NCI-H774 (cell line): ENCODE measurements at regions not wholly inside any gene's neighbourhood (a gene's known extent, or its start where the extent isn't known, plus 50 kb on each side); places are given as distances from the start of the nearest gene placed in this dataset.

ENCODE experiments used
- DNase-seq: peaks from one replicate; lab custom pipeline; 2025; lab: John Stamatoyannopoulos, UW

DNA sequence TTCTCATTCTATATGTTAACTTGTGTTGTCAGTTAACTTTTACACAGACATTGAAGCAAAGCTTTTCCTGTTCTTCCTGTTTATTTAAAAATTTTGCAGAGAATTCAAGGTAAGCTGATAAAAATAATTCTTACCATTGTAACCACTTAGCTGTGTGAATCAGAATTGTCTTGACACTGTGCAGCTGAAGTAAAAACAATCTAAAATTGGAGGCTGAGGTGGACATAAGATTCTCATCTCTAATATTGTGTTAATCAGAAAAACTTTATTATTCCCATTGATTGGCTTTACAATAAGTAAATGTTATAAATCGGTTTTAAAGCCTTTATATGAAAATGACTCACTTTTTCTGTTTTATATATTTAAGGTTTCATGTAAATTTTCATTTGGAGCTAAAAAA, 240.3 kb upstream of the PLEKHG7 start:
- no peak for DNase-seq

DNA sequence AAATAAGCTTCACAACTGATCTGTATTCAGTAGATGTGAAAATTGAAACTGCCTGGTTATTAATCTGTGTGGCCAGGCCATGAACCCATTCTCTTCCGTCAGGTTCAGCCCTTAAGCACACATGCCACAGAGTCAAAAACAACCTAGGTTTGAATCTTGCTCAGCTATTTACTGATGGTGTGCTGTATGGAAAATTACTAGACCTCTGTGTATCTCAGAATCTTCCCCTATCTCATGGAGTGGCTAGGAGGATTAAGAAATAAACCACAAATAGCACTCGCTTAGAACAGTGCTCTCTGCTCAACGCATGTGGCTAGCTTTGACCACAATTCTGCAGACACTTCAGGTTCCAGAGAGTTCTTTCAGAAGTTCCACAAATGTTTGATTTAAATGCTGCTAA, 240.7 kb upstream of the PLEKHG7 start:
- DNase-seq: no peak

DNA sequence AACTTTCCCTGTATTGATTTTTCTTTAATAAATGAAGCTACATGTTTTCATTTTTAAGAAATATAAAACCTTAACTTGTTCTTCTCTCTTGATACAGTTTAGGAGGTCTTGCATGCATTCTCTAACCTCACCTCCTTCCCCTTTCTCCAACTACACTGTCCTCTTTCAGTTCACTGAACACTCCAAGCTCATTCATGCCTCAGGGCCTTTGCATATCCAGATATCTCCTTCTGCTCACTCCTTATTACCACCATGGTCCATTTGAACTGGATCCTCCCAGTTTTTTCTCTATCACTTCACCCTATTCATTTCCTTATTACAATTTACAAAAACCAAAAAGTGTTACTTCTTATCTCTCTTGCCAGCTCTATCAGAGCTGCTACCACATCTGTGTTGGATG, 242.9 kb upstream of the PLEKHG7 start:
- DNase-seq: no peak

DNA sequence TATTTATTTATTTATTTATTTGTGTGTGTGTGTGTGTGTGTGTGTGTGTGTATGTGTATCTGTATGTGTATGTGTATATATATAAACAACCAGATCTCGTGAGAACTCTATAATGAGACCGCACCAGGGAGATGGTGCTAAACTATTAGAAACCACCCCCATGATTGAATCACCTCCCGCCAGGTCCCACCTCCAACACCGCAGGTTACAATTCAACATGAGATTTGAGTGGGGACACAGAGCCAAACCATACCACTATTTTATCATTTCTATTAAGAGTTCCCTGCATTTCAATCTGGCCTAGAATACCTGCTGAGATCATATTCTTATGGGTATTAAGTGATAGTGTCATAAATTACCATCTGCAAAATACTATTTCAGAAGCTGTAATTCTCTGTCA, 243.8 kb upstream of the PLEKHG7 start:
- DNase-seq: no peak

DNA sequence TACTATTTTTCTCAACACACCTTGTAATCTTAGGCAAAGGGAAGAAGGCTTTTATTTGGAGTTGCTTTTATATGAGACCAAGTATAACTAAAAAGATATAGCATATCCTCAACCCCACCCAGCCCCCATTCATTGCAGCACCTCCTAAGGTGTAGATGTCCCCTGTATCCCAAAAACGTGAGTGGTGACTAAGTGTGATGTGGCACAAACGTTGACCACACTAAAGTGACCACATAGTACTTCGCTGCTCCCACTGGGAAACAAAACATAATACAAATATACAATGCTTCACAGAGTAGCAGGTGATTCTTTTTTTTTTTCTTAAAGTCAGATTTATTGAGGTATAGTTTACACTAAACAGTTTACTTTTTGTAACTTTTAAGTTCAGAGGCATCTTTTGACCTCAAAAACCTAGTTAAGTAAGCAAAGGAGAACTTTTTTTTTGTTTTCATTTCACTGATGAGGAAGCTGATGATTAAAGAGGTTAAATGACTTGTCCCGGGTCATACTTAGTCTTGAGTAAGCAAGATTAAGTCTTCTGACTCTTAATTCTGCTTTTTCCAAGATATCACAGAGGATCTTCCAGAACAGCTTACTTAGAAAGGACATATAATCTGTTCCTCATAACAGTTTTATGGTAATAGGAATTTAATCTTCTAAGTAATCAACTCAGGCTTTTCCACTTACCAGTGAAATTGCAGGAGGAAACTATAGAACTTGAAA, 245.2 kb upstream of the PLEKHG7 start:
- no peak for DNase-seq

DNA sequence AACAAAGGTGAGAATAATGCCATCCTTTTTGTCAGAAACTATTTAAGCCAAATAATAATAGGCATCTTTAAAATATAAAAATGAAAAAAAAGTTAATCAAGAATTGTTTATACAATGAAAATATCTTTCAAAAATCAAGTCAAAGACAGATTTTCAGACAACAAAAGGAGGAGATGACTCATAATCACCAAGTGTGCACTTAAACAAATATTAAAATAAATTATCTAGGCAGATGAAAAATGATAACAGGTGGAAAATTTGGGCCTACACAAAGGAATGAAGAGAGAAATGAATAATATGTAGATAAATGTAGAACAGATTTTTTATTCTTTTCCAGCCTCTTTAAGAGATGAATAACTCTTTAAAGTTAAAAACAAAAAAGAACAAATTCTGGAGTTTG, 250.0 kb upstream of the PLEKHG7 start:
- no peak for DNase-seq

DNA sequence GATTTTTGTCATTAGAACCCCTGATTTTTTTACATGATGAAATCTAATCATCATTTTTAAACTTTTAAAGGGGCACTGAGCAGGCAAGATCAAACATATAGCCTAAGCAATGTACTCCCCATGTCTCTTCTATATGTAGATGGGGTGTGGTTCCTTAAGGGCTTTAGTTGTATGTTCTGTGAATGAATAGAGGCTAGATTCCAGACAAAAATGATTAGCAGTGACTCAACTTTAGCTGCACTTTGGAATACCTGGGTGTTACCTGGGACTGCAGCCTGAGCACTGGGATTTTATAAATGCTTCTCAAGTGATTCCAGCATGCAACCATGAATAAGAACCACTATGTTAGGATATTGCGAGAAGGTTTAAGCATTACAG, 256.7 kb upstream of the PLEKHG7 start:
- DNase-seq: no peak

DNA sequence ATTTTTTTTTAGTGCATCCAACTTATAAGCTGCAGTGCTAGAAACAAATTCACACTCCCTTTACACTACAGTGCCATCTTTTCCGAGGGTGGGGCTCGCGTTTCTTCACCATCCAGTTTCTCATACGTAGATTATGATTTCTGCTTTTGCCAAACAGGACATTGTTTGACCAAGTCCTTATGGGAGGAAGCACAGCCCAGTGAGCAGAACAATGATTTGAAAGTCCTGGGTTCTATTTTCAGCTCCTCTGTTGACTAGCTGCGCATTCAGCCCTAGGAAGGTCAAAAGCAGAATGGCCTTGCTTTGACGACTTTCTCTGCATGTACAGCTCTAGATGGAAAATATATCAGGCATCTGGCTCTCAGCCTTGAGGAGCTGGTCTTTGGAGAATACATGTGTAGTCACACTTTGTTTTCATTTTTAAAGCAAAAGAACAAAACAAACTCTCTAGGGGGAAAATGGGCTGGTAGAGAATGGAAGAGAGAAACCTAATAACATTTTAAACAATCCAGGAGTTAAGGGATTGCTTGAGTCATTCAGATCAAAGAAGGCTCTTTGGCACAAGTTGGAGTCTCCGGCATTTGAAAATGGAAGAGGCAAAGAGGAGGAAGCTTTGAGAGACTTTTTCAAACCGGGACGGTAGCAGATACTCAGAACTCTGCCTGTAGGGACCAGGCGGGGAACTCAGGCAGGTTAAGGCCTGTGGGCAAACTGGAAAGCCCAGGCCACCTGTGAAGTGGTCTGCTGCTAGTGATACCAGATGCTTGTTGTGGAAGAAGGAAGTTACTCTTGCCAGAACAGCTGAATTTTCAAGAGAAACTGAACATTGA, 257.3 kb upstream of the PLEKHG7 start:
- no peak for DNase-seq

DNA sequence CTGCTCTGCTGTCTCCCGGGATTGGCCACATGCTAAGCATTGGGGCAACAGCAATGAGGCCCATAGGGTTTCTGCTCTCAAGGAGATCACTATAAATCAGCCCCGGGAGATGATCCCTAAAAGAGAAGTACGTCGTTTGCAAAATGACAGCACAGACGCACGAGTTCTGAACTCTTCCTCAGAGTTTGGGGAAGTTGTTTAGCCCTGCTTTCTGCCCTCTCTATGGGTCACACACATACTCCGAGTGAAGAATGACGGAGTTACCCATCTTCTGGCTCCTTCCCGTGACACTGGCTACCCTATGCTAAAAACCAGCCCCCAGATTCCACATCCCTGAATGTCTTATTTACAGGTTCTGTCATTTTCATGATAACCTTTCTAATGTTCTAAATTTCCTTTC, 258.0 kb upstream of the PLEKHG7 start:
- DNase-seq: no peak

DNA sequence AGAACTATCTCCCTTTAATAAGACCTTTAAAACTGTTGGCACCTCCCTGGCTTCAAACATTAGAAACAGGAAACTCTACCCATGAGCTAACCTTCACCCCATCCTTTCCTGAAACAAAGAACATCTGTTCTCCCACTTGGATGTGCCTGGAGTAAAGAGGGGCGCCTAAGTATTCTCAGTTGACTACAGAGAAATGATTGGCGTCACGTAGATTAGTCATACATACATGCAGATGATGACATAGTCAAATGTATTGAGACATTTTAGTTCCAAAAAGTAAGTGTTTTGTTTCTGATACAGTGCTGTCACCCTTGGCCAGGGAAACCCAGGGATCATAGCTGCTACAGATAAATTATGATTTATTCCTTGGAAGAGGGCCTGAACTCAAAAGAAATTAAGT, 260.0 kb upstream of the PLEKHG7 start:
- no peak for DNase-seq

DNA sequence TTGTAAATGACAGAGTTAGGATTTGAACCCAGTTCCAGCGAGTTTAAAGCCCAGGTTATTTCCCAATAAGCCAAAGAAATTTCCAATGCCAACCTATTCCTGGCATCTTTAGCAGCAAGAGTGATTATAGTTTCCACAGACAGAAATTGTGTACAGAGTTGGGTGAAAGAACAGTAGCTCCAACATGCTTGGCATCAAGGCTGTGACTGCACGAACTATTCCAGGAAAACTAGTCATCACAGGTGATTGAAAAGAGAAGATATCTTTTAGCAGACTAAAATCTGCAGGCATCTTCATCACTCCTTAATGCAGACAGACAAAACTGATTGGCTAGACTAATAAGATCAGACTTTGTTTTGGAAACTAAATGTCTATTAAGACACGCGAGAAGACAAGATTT, 262.7 kb upstream of the PLEKHG7 start:
- DNase-seq: no peak

DNA sequence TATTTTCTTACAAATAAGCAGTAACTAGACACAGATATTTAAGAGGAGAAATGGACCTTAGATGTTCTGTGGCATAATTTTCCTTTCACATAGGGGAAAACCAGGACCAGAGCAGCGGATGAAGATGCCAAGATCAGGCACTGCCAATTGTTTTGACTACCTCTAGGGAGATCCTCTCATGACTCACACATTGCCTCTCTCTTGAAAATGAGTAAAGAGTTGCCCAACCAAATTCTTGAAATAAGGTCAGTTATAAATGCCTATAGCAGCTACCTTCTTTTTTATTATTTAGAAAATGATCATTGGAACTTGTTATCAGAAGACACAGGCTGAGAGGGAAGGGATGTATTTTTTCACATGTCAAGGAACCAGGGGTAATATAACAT, 263.4 kb upstream of the PLEKHG7 start:
- no peak for DNase-seq

DNA sequence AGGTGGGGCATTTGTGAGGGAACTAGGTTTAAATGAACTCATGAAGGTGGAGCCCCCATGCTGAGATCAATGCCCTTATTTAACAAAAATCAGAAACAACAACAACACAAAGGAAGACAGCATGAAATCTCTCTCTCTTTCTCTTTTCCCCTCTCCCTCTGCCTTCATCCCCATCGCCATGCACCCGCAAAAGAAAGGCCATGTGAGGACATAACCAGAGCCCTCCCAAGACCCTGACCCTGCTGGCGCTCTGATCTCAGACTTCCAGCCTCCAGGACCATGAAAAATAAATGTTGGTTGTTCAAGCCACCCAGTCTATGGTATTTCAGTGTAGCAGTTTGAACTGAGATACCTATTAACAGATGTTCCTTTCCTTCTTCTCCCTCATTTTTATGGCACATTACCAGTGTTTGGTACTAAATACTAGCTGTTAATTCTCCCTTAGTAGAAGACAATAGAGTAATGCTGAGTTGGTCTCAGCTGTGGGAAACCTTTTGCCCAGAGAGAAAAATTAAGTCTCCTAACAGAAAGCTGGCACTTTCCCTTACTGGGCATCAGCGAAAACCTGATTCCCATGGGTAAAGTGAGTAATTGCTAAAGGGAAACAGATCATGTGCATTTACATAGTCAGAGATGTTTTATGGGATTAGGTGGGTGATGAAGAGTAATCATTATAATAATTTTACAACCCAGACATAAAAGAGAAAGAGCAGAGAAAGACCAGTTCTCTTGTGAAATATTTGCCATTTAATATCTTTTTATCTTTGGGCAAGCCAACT, 264.0 kb upstream of the PLEKHG7 start:
- DNase-seq: no peak

DNA sequence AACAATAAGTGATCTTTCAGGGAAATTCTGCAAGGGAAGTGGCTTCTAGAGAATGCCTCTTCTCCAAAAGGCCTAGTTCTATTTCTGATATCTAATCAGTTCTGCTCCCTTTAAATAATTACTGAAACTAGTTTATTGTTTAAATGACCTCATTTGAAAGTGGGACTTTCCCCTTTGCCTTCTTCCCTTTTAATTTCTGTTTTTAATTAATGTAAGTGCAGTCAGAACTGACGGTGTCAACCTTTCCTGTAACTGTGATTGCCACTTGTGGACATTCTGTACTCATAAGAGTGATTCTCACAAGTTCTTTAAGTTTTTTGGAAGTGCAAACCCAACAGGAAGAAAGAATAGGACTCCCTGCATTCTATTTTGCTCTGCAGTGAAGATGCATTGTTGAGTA, 265.3 kb upstream of the PLEKHG7 start:
- no peak for DNase-seq

DNA sequence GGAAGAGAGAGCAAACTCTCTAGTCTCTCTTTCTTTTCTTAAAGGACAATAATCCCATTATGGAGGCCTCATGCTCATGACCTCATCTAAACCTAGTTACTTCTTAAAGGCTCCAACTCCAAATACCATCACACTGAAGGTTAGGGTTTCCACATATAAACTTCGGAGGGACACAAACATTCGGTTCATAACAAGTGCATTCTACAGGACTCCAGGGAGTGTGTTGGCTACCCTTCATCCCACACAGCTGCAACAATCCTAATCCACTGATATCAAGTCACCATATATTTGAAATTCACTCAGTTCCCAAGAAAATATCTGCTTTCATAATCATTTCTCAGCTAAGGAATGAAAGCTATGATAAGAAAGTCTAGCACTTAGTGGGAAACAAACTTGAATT, 265.9 kb upstream of the PLEKHG7 start:
- DNase-seq: no peak

DNA sequence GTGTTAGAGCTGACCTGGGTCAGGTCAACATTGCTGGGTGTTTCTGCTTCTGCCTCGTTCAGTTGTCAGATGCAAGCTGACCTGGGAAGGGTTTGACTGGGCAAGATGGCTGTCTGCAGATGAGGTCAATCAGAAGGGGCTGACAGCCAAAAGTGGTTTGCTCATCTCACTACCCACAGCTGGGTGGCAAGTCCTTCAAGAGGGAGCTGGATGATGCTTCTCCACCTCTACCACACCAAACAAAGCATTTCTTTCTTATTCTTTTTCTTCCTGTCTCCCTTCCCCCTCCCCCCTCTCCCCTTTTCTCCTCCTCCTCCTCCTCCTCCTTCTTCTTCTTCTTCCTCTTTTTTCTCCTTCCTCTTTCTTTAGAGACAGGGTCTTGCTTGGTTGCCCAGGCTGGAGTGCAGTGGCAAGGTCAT, 268.2 kb upstream of the PLEKHG7 start:
- DNase-seq: no peak

DNA sequence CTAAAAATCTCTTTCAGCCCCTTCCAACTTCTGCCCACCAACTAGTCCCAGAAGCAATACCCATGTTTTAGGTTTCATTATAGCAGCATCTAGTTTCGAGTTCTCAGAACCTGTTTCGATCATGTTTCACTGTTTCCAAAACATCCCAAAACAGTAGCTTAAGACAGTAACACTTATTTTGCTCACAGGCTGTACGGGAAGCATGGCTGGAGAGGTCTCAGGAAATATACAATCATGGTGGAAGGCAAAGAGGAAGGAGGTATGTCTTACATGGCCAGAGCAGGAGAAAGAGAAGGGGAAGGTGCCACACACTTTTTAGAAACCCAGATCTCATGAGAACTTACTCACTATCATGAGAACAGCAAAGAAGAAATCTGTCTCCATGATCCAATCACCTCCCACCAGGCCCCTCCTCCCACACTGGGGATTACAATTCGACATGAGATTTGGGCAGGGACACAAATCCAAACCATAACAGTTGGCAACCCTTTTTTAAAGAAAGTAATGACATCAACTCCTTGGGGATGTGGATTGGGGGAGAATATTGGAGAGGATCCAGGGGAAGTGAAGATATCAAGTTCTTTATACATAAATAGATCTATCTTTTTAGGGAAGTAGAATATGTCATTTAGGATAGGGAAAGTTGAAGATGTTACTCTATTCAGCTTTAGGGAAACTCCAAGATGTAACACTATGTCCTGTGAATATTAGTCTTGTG, 269.9 kb upstream of the PLEKHG7 start:
- no peak for DNase-seq

DNA sequence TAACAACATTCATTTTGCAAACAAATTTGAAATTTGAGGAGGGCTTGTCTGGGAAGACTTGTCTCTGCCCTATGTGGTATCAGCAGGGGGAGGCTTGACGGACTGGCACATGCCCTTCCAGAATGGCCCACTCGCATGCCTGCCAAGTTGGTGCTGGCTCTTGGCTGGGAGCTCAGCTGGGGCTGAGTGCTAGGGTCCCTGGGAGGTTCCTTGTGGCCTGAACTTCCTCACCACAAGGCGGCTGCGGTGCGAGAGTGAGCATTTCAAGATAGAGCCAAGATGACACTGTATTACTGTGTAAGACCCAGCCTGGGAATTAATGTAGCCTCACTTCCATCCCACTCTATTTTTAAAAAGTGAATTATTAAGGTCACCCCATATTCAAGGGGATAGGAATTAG, 271.6 kb upstream of the PLEKHG7 start:
- DNase-seq: no peak

DNA sequence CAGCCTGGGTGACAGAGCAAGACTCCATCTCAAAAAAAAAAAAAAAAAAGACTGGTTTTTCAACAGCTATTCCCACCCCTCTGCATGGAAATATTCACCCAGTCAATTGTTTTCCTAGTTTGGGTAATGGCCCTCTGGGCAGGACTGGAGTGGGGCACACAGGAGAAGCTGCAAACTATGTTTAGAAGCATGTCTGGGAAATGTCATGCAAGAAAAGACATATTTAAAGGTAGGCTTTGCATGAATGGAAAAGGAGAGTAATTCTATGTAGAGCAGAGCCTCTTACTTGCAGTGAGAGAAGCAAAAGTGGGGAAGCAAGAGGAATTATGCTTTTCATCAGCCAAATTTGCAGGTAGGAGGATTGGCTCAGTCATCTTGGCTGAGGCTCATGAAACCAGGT, 276.5 kb upstream of the PLEKHG7 start:
- DNase-seq: no peak

DNA sequence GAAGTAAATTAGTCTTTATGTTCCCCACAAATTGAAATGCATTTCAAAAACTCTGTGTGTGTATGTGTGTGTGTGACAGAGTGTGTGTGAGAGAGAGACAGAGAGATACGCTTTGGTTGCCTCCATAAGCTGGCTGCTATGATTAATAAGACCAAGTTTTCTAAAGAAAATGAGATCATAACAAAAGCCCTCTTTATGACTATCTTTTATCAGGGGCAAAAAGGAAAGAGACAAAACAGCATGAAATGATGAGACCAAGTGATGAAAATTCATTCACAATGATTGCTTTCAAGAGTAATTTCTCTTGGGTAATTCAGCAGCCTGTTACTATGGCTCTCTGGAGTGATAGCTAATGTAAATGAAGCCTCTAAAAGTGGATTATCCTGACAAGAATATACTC, 277.6 kb upstream of the PLEKHG7 start:
- no peak for DNase-seq

DNA sequence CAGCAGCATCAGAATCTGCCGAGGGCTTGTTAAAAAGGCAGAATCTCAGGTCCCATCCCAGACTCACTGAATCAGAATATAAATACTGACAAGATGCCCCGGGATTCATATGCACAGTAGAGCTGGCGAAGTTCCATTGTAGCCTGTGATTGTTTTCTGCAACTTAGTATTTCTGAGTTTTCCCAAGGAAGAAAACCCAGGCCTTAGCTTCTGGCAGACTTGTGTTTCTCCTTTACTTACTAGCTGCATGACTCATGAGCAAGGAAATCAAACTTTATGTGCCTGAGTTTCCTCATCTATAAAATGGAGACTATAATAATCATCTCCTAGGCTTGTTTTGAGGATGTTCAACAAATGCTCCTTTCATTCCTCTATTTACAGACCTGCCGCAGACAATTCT, 278.5 kb upstream of the PLEKHG7 start:
- DNase-seq: no peak

DNA sequence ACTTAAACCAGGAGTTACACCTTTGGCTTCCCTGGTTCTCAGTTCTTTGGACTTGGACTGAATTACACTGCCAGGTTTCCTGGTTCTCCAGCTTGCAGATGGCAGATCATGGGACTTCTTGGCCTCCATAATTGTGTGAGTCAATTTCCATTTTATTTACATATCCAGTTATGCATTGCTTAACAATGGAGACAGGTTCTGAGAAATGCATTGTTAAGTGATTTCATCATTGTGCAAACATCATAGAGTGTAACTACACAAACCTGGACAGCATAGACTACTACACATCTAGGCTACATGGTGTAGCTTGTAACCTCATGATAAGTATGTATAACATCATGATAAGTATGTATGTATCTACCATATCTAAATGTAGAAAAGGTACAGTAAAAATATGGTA, 276.1 kb upstream of the BTG1 start:
- DNase-seq: peak; percentile 23
